Endothelial cell of umbilical vein (primary cell): ENCODE measurements at regions not wholly inside any gene's neighbourhood (a gene's known extent, or its start where the extent isn't known, plus 50 kb on each side); places are given as distances from the start of the nearest gene placed in this dataset.
"Not testable (repeated sequence)": the region's sequence is repeated elsewhere in the genome, so short reads cannot be mapped to it uniquely, and the experiment has no call there.

Experiments
- EZH2 ChIP-seq: IDR thresholded peaks from 2 replicates; pipeline ENCODE4 v1.6.1; 2012; ENCODE audit warnings: borderline replicate concordance, low read depth, mild to moderate bottlenecking, moderate library complexity, low read length, inconsistent platforms; ENCODE audit not compliant: severe bottlenecking
- FOS ChIP-seq: IDR thresholded peaks from 2 replicates; pipeline ENCODE4 v1.6.1; 2011; ENCODE audit warnings: mild to moderate bottlenecking, low read length, moderate library complexity, borderline replicate concordance; ENCODE audit not compliant: insufficient read depth
- JUN ChIP-seq: IDR thresholded peaks from 2 replicates; pipeline ENCODE4 v1.6.1; 2011; ENCODE audit warnings: borderline replicate concordance, low read depth; ENCODE audit not compliant: insufficient read length, insufficient read depth
- MYC ChIP-seq: IDR thresholded peaks from one replicate; pipeline ENCODE4 v1.6.1; 2011; ENCODE audit warnings: mild to moderate bottlenecking, low read depth, low read length
- POLR2A ChIP-seq: IDR thresholded peaks from 2 replicates; pipeline ENCODE4 v1.6.1; 2012; ENCODE audit warnings: low read depth, mild to moderate bottlenecking, control low read depth, low read length
- POLR2AphosphoS5 ChIP-seq: IDR thresholded peaks from 2 replicates; pipeline ENCODE4 v1.6.1; 2012; ENCODE audit warnings: low read depth, mild to moderate bottlenecking, control low read depth, low read length, moderate library complexity; ENCODE audit not compliant: insufficient read depth
- TF ChIP-seq, protein P1 (sequence below), 2 donors: IDR thresholded peaks; 1 replicate in 1 of 2; 2 replicates in 1 of 2; pipeline ENCODE4 v1.5.1; 2011; ENCODE audit warnings: low read length in 2 of 2, mild to moderate bottlenecking in 2 of 2, moderate library complexity in 2 of 2, control low read depth in 1 of 2, inconsistent platforms in 1 of 2, low read depth in 1 of 2; ENCODE audit not compliant: insufficient read depth in 1 of 2; ENCODE audit errors: extremely low read depth in 1 of 2
- TF ChIP-seq, protein P2 (sequence below): IDR thresholded peaks from 2 replicates; pipeline ENCODE4 v1.6.1; 2011; ENCODE audit not compliant: insufficient read depth, insufficient read length

DNA sequence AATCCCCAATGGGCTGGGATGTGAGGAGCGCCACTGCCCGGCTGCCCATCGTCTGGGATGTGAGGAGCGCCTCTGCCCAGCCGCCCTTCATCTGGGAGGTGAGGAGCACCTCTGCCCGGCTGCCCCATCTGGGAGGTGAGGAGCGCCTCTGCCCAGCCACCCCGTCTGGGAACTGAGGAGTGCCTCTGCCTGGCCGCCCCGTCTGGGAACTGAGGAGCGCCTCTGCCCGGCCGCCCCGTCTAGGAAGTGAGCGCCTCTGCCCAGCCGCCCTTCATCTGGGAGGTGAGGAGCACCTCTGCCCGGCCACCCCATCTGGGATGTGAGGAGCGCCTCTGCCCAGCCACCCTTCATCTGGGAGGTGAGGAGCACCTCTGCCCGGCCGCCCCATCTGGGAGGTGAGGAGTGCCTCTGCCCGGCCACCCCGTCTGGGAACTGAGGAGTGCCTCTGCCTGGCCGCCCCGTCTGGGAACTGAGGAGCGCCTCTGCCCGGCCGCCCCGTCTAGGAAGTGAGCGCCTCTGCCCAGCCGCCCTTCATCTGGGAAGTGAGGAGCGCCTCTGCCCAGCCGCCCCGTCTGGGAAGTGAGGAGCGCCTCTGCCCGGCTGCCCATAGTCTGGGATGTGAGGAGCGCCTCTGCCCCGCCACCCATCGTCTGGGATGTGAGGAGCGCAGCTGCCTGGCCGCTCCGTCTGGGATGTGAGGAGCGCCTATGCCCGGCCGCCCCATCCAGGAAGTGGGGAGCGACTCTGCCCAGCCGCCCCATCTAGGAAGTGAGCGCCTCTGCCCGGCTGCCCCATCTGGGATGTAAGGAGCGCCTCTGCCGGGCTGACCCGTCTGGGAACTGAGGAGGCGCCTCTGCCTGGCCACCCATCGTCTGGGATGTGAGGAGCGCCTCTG, 1085.7 kb downstream of the TYW1 start:
- not testable (repeated sequence) for TF ChIP-seq POLR2AphosphoS5, EZH2, MYC, POLR2A, JUN, FOS
- TF ChIP-seq, protein P1, sequence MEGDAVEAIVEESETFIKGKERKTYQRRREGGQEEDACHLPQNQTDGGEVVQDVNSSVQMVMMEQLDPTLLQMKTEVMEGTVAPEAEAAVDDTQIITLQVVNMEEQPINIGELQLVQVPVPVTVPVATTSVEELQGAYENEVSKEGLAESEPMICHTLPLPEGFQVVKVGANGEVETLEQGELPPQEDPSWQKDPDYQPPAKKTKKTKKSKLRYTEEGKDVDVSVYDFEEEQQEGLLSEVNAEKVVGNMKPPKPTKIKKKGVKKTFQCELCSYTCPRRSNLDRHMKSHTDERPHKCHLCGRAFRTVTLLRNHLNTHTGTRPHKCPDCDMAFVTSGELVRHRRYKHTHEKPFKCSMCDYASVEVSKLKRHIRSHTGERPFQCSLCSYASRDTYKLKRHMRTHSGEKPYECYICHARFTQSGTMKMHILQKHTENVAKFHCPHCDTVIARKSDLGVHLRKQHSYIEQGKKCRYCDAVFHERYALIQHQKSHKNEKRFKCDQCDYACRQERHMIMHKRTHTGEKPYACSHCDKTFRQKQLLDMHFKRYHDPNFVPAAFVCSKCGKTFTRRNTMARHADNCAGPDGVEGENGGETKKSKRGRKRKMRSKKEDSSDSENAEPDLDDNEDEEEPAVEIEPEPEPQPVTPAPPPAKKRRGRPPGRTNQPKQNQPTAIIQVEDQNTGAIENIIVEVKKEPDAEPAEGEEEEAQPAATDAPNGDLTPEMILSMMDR (IDR thresholded peaks at IDR 0.05; ENCODE audit: extremely low read depth in 1 of 2, insufficient read depth in 1 of 2, low read depth in 1 of 2, low read length in 2 of 2): not testable (repeated sequence)
- TF ChIP-seq, protein P2, sequence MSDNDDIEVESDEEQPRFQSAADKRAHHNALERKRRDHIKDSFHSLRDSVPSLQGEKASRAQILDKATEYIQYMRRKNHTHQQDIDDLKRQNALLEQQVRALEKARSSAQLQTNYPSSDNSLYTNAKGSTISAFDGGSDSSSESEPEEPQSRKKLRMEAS: not testable (repeated sequence)
